H1 (cell line): ENCODE measurements at regions not wholly inside any gene's neighbourhood (a gene's known extent, or its start where the extent isn't known, plus 50 kb on each side); places are given as distances from the start of the nearest gene placed in this dataset.

Experiments
- BCL11A ChIP-seq, 2 experiments: IDR thresholded peaks; one replicate each; pipeline ENCODE4 v1.6.1; 2011; ENCODE audit warnings: low read depth in 2 of 2, low read length in 2 of 2, mild to moderate bottlenecking in 2 of 2
- FOSL1 ChIP-seq: IDR thresholded peaks from 2 replicates; pipeline ENCODE4 v1.6.1; 2011; ENCODE audit warnings: mild to moderate bottlenecking, low read depth, low read length, moderate library complexity; ENCODE audit not compliant: insufficient read depth
- HDAC2 ChIP-seq, 2 experiments: fragments of 300-600 bp in 1 of 2; sonication (generic) in 1 of 2; IDR thresholded peaks; 2 replicates each; pipeline ENCODE4 v1.6.1; 2011 to 2012; ENCODE audit warnings: low read depth in 2 of 2, low read length in 2 of 2, mild to moderate bottlenecking in 2 of 2, moderate library complexity in 2 of 2, borderline replicate concordance in 1 of 2, inconsistent platforms in 1 of 2
- SIRT6 ChIP-seq: IDR thresholded peaks from one replicate; pipeline ENCODE4 v1.7.1; 2012; ENCODE audit warnings: low read length, inconsistent platforms

GRCh38 chr11:131190446-131190845 is 180.0 kb upstream of the NTM start (continued):
- TF ChIP-seq SIRT6 (no peak), BCL11A (IDR thresholded peaks at IDR 0.05; ENCODE audit: low read depth in 2 of 2, low read length in 2 of 2) (no peak), HDAC2 (IDR thresholded peaks at IDR 0.05; ENCODE audit: borderline replicate concordance in 1 of 2, low read depth in 2 of 2, low read length in 2 of 2) (no peak), FOSL1 (no peak)
